Activated B cell treated with CpG ODN at 0.5 μM for 24 hours (primary cell): ENCODE measurements at regions not wholly inside any gene's neighbourhood (a gene's known extent, or its start where the extent isn't known, plus 50 kb on each side); places are given as distances from the start of the nearest gene placed in this dataset.

Source experiments
- ATAC-seq: fragments of 200-7000 bp; cut with Tn5 transposase; one replicate; pipeline ENCODE4 v1.10.0; 2021; ENCODE audit warnings: low read depth, mild to moderate bottlenecking, moderate library complexity
- CTCF ChIA-PET: fragments of 350-600 bp; sonication (Branson Sonifier 250); formaldehyde crosslinking; loops from one replicate; lab custom pipeline; 2021; ENCODE audit warnings: antibody characterized with exemption; lab: Charles Lee
- POLR2A ChIA-PET: fragments of 350-600 bp; sonication (Branson Sonifier 250); formaldehyde crosslinking; loops from one replicate; lab custom pipeline; 2021; ENCODE audit warnings: antibody characterized with exemption; lab: Charles Lee
- DNase-seq: peaks from one replicate; pipeline ENCODE4 v3.0.0; 2022
- H3K27ac Mint-ChIP-seq: one replicate; pipeline ENCODE4 v1.8.0; 2020; ENCODE audit warnings: mixed read lengths
- H3K27me3 Mint-ChIP-seq: one replicate; pipeline ENCODE4 v1.8.0; 2021; ENCODE audit warnings: mixed read lengths
- H3K36me3 Mint-ChIP-seq: one replicate; pipeline ENCODE4 v1.8.0; 2021; ENCODE audit warnings: low read depth, mixed read lengths
- H3K4me1 Mint-ChIP-seq: one replicate; pipeline ENCODE4 v1.8.0; 2021; ENCODE audit warnings: mixed read lengths
- H3K4me3 Mint-ChIP-seq: one replicate; pipeline ENCODE4 v1.8.0; 2020; ENCODE audit warnings: mild to moderate bottlenecking, mixed read lengths
- H3K9me3 Mint-ChIP-seq: one replicate; pipeline ENCODE4 v1.8.0; 2020; ENCODE audit warnings: mixed read lengths
- intact Hi-C: fragments of 100-400 bp; cut with micrococcal nuclease; formaldehyde crosslinking; loops from one replicate; pipeline ENCODE4 v1.15.1; 2024
- TF ChIP-seq, protein P1 (sequence below): fragments of 200-600 bp; IDR thresholded peaks from one replicate; pipeline ENCODE4 v1.8.0; 2022; ENCODE audit warnings: antibody characterized with exemption, mild to moderate bottlenecking

- H3K4me3 Mint-ChIP-seq: no peak overlapping the region
- TF ChIP-seq, protein P1, sequence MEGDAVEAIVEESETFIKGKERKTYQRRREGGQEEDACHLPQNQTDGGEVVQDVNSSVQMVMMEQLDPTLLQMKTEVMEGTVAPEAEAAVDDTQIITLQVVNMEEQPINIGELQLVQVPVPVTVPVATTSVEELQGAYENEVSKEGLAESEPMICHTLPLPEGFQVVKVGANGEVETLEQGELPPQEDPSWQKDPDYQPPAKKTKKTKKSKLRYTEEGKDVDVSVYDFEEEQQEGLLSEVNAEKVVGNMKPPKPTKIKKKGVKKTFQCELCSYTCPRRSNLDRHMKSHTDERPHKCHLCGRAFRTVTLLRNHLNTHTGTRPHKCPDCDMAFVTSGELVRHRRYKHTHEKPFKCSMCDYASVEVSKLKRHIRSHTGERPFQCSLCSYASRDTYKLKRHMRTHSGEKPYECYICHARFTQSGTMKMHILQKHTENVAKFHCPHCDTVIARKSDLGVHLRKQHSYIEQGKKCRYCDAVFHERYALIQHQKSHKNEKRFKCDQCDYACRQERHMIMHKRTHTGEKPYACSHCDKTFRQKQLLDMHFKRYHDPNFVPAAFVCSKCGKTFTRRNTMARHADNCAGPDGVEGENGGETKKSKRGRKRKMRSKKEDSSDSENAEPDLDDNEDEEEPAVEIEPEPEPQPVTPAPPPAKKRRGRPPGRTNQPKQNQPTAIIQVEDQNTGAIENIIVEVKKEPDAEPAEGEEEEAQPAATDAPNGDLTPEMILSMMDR: no peak
- intact Hi-C loops: no loop called here
- POLR2A ChIA-PET: no interaction called here
- CTCF ChIA-PET: no interaction called here
- no peaks in the 10 kb centered on the region for H3K4me1 Mint-ChIP-seq
- H3K27ac Mint-ChIP-seq: no peak overlapping the region
- no peaks in the 10 kb centered on the region for H3K36me3 Mint-ChIP-seq
- ATAC-seq (no peak), DNase-seq (no peak)
- H3K9me3 Mint-ChIP-seq: no peaks in the 10 kb centered on the region
- H3K27me3 Mint-ChIP-seq: peaks cover 12% of the 10 kb centered on the region
Measured at GRCh38 chr4:159484864-159485263, 382.0 kb downstream of the RAPGEF2 start.

DNA sequence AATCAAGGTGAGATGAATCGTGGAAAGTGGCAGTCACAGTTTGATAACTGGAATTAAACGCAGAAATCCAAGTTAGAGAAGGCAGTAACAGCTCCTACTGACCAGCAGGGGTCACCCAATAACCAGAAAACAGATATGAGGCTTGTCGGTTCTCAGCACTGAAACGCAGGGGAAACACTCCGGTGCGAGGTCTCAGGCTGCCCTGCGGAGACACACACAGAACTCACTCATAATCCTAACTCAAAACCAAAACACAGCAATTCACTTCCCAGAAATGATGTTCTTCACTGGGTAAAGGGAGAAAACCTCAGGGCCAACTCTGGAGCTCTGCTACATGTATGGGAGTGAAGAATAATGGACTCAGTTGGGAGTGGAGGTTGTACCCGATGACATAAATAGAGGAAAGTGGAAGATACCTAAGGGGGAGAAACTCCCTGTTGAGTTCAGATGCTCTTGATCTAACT lies 384.4 kb downstream of the RAPGEF2 start:
- CTCF ChIA-PET: interaction anchor here (0.8 kb wide), 1 partner anchor 10 kb away, joined by 3 read pairs; no protein-coding TSS in a partner anchor
- POLR2A ChIA-PET: no interaction called here
- Mint-ChIP-seq H3K4me3 (no peak overlapping the region), H3K27ac (no peak overlapping the region), H3K4me1 (no peaks in the 10 kb centered on the region), H3K27me3 (peaks cover 10% of the 10 kb centered on the region), H3K36me3 (no peaks in the 10 kb centered on the region), H3K9me3 (no peaks in the 10 kb centered on the region)
- TF ChIP-seq, protein P1: no peak
- DNase-seq (no peak), ATAC-seq (peak; percentile 47)
- intact Hi-C loops: no loop called here

DNA sequence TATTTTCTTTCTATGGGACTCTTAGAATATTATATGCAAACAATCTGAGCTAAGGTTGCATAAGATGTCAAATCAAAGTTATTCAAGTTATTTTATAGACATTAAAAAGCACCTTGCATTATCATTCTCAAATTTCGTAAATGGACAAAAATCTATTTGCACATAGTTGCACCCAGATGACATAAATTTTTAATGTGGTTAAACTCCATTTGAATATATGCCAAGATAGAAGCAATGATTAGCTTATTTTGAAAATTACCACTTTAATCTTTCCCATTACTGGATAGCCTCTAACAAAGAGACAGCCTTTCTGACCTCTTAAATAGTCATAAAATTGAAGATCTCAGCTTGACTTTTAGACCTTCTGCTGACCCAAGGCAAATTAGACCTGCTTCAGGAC lies 386.8 kb downstream of the RAPGEF2 start:
- no peaks in the 10 kb centered on the region for H3K4me1 Mint-ChIP-seq
- H3K4me3 Mint-ChIP-seq: no peak overlapping the region
- ChIA-PET CTCF (interaction anchor here (1.0 kb wide), 1 partner anchor 20 kb away, joined by 3 read pairs; no protein-coding TSS in a partner anchor), POLR2A (no interaction called here)
- ATAC-seq (no peak), DNase-seq (no peak)
- TF ChIP-seq, protein P1: no peak
- H3K27ac Mint-ChIP-seq: no peak overlapping the region
- no peaks in the 10 kb centered on the region for H3K36me3 Mint-ChIP-seq
- H3K9me3 Mint-ChIP-seq: no peaks in the 10 kb centered on the region
- H3K27me3 Mint-ChIP-seq: peaks cover 9% of the 10 kb centered on the region
- intact Hi-C loops: no loop called here

DNA sequence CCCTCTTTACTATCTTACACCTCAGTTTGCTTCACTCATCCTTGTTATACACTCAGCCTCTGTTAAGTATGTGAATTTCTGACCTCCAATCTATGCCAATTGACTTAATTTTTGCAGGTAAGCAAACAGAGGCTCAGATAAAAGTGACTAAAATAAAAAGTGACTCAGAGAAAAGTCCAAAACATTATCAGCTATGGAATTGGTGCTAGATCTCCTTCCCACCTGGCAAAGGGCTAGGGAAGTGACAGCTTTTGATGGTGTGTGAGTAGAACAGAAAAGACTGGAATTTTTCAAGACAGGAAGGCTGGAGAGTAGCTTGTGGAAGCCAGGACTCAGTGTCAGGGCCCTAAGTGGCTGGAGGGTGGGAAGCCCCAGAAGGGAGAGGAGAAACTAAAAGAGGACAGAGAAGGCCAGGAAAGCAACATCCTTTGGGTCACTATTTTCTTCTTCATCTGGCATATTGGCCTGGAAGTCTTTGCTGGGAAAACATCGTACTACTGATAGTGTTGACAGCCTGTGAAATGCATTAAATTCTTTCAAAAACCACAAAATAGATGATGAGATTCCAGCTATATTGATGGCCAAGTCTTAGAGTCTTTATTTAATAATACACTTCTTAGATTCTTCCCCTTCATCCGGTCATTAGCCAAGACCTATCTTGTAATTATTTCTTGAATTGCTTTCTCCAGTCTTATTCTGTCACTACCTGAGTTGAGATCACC lies 392.8 kb downstream of the RAPGEF2 start:
- intact Hi-C loops: no loop called here
- Mint-ChIP-seq H3K36me3 (no peaks in the 10 kb centered on the region), H3K4me3 (no peak overlapping the region), H3K27me3 (no peaks in the 10 kb centered on the region), H3K9me3 (no peaks in the 10 kb centered on the region), H3K4me1 (no peaks in the 10 kb centered on the region), H3K27ac (no peak overlapping the region)
- ChIA-PET POLR2A (no interaction called here), CTCF (no interaction called here)
- no peak for DNase-seq
- no peak for ATAC-seq
- TF ChIP-seq, protein P1: no peak

DNA sequence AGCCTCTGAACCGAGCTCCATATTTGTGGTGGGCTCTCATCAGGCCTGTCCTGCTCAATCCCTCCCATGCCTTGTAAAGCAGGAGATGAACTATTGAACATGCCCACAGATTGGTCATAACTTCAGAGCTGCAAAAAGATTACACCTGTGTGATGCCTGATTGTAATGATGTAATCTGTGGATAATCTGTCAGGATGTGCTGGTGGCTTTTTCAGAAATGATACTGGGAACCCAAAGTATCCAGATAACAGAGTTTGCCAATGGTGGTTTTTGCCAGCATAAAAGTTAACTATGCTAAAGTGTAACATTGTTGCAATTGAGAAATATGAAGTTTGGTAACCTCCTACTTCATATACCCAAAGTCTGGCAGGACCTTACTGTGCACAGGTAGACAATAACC lies 393.4 kb downstream of the RAPGEF2 start:
- no peaks in the 10 kb centered on the region for H3K36me3 Mint-ChIP-seq
- DNase-seq (no peak), ATAC-seq (no peak)
- intact Hi-C loops: no loop called here
- H3K9me3 Mint-ChIP-seq: no peaks in the 10 kb centered on the region
- no peaks in the 10 kb centered on the region for H3K4me1 Mint-ChIP-seq
- TF ChIP-seq, protein P1: no peak
- H3K27ac Mint-ChIP-seq: no peak overlapping the region
- POLR2A ChIA-PET: no interaction called here
- CTCF ChIA-PET: no interaction called here
- no peak overlapping the region for H3K4me3 Mint-ChIP-seq
- H3K27me3 Mint-ChIP-seq: no peaks in the 10 kb centered on the region
